B cell (primary cell): ENCODE measurements at regions not wholly inside any gene's neighbourhood (a gene's known extent, or its start where the extent isn't known, plus 50 kb on each side); places are given as distances from the start of the nearest gene placed in this dataset.
A peak's percentile ranks its signal among the peaks of the same experiment; 100 is the strongest.

Experiments
- ATAC-seq: fragments of 200-7000 bp; cut with Tn5 transposase; one replicate; pipeline ENCODE4 v1.10.0; 2021; ENCODE audit warnings: low read depth, mild to moderate bottlenecking, moderate number of reproducible peaks, moderate library complexity
- CTCF ChIA-PET: fragments of 350-600 bp; sonication (Branson Sonifier 250); formaldehyde crosslinking; loops from one replicate; lab custom pipeline; 2021; ENCODE audit warnings: antibody characterized with exemption, inconsistent platforms; lab: Charles Lee
- POLR2A ChIA-PET: fragments of 350-600 bp; sonication (Branson Sonifier 250); formaldehyde crosslinking; loops from one replicate; lab custom pipeline; 2021; ENCODE audit warnings: antibody characterized with exemption; lab: Charles Lee
- DNase-seq: peaks from one replicate; pipeline ENCODE4 v3.0.0; 2013
- H2AFZ ChIP-seq: 2 replicates; pipeline ENCODE4 v1.6.1; 2012; ENCODE audit warnings: mild to moderate bottlenecking, low read depth, low read length; ENCODE audit not compliant: insufficient read depth, poor library complexity, severe bottlenecking
- H3K27ac ChIP-seq, 2 donors: 1 replicate in 1 of 2; 2 replicates in 1 of 2; pipeline ENCODE4 v1.5.1; 2012 to 2013; ENCODE audit warnings: low read length in 2 of 2, mild to moderate bottlenecking in 2 of 2, moderate library complexity in 1 of 2
- H3K27me3 ChIP-seq, 4 experiments: fragments of 200-600 bp in 1 of 4; sonication (generic) in 1 of 4; replicated peaks in 1 of 4; 1 replicate in 2 of 4; 2 replicates in 2 of 4; pipeline versions ENCODE4 v1.6.1 to v1.7.0; 2013 to 2016; ENCODE audit warnings: low read length in 3 of 4, mild to moderate bottlenecking in 2 of 4, mixed read lengths in 1 of 4, moderate library complexity in 1 of 4; ENCODE audit not compliant: insufficient read depth in 4 of 4, control insufficient read depth in 3 of 4; ENCODE audit errors: control extremely low read depth in 1 of 4
- H3K36me3 ChIP-seq, 2 experiments: replicated peaks in 1 of 2; 1 replicate in 1 of 2; 2 replicates in 1 of 2; pipeline versions ENCODE4 v1.6.1 to v1.7.1; 2013; ENCODE audit warnings: low read length in 1 of 2; ENCODE audit not compliant: insufficient read depth in 2 of 2, control insufficient read depth in 1 of 2; ENCODE audit errors: control extremely low read depth in 1 of 2, extremely low read depth in 1 of 2
- H3K4me1 ChIP-seq, 2 donors: fragments of 200-600 bp in 1 of 2; sonication (generic) in 1 of 2; 1 replicate in 1 of 2; 2 replicates in 1 of 2; pipeline versions ENCODE4 v1.5.1 to v1.6.1; 2013 to 2017; ENCODE audit warnings: low read length in 2 of 2; ENCODE audit not compliant: control insufficient read depth in 2 of 2, insufficient read depth in 2 of 2
- H3K4me2 ChIP-seq: replicated peaks from 2 replicates; pipeline ENCODE3; 2012; ENCODE audit warnings: mild to moderate bottlenecking, low read depth, low read length; ENCODE audit not compliant: poor library complexity, severe bottlenecking
- H3K4me3 ChIP-seq, 5 experiments: fragments of 200-600 bp in 1 of 5; sonication (generic) in 1 of 5; 1 replicate in 3 of 5; 2 replicates in 2 of 5; pipeline versions ENCODE4 v1.5.1 to v1.7.0; 2011 to 2016; ENCODE audit warnings: low read length in 4 of 5, mild to moderate bottlenecking in 4 of 5, low read depth in 2 of 5, control low read depth in 1 of 5, moderate library complexity in 1 of 5; ENCODE audit not compliant: insufficient read depth in 1 of 5; ENCODE audit errors: control extremely low read depth in 1 of 5, extremely low read depth in 1 of 5
- H3K79me2 ChIP-seq: fragments of 200-600 bp; sonication (generic); one replicate; pipeline ENCODE4 v1.6.0; 2016; ENCODE audit warnings: low read length; ENCODE audit not compliant: control insufficient read depth, insufficient read depth
- H3K9ac ChIP-seq: fragments of 200-600 bp; sonication (generic); 2 replicates; pipeline ENCODE4 v1.6.1; 2017; ENCODE audit warnings: mild to moderate bottlenecking, low read length, moderate library complexity
- H3K9me3 ChIP-seq, 3 donors: one replicate each; pipeline versions ENCODE4 v1.6.1 to v1.7.1; 2013; ENCODE audit warnings: low read length in 2 of 3; ENCODE audit not compliant: control insufficient read depth in 2 of 3, insufficient read depth in 1 of 3; ENCODE audit errors: control extremely low read depth in 1 of 3
- H4K20me1 ChIP-seq: 2 replicates; pipeline ENCODE4 v1.6.0; 2012; ENCODE audit warnings: mild to moderate bottlenecking, low read length; ENCODE audit not compliant: insufficient read depth, control insufficient read depth, poor library complexity, severe bottlenecking
- H3K27ac Mint-ChIP-seq: one replicate; pipeline ENCODE4 v1.8.0; 2021; ENCODE audit warnings: mixed read lengths
- H3K27me3 Mint-ChIP-seq: one replicate; pipeline ENCODE4 v1.8.0; 2021; ENCODE audit warnings: mixed read lengths
- H3K4me1 Mint-ChIP-seq: one replicate; pipeline ENCODE4 v1.8.0; 2021; ENCODE audit warnings: mixed read lengths
- H3K4me3 Mint-ChIP-seq: one replicate; pipeline ENCODE4 v1.8.0; 2021; ENCODE audit warnings: mixed read lengths
- H3K9me3 Mint-ChIP-seq: one replicate; pipeline ENCODE4 v1.8.0; 2022; ENCODE audit warnings: mixed read lengths; ENCODE audit not compliant: insufficient read depth
- CTCF ChIP-seq: fragments of 200-600 bp; IDR thresholded peaks from one replicate; pipeline ENCODE4 v1.8.0; 2022; ENCODE audit warnings: antibody characterized with exemption, mild to moderate bottlenecking
- EZH2 ChIP-seq: IDR thresholded peaks from 2 replicates; pipeline ENCODE4 v1.6.1; 2012; ENCODE audit warnings: borderline replicate concordance, low read depth, mild to moderate bottlenecking, moderate library complexity, low read length; ENCODE audit not compliant: insufficient read depth, poor library complexity, severe bottlenecking
- WGBS: methylation state at CpG from one replicate; pipeline ENCODE4 v1.1.5; 2013; ENCODE audit warnings: missing lambda C conversion rate; ENCODE audit not compliant: insufficient coverage; 5-methylcytosine and 5-hydroxymethylcytosine counted together
- intact Hi-C: fragments of 100-400 bp; cut with micrococcal nuclease; formaldehyde crosslinking; loops from one replicate; pipeline ENCODE4 v1.10.0; 2022

- peaks cover 22 to 27% of the 10 kb centered on the region in 2 donors for H3K4me1 ChIP-seq
- H3K4me3 ChIP-seq, result no peak overlapping the region
- H3K79me2 ChIP-seq, result no peaks in the 10 kb centered on the region
- peak overlapping the region; percentile 25 for H3K9ac ChIP-seq
- no peaks in the 10 kb centered on the region for H3K27me3 Mint-ChIP-seq
- H3K27ac ChIP-seq, result peak overlapping the region in 1 of 2 donors; percentile 27
- H2AFZ ChIP-seq, result peak overlapping the region; percentile 5
- CTCF ChIA-PET, result interaction anchor here (0.8 to 1.5 kb wide), 6 partner anchors 14 to 461 kb away, joined by 3 to 5 read pairs (median 4); partner anchors contain the start of gene DUSP10
- H3K4me2 ChIP-seq, result peak overlapping the region; percentile 44
- 7% methylated on average over 2 of the region's 2 CpGs for WGBS
- H3K27ac Mint-ChIP-seq, result peak overlapping the region; percentile 76
- ATAC-seq (peak; percentile 95), DNase-seq (peak; percentile 85)
- peaks cover 38% of the 10 kb centered on the region for H3K4me1 Mint-ChIP-seq
- intact Hi-C loops, result loop anchor here (1.0 to 10.0 kb wide), 4 partner anchors 45 to 196 kb away; no protein-coding TSS in a partner anchor
- no peaks in the 10 kb centered on the region for H3K27me3 ChIP-seq
- no peak for TF ChIP-seq EZH2
- TF ChIP-seq CTCF, result peak; percentile 38
- peak overlapping the region; percentile 29 for H3K4me3 Mint-ChIP-seq
- no peaks in the 10 kb centered on the region for H4K20me1 ChIP-seq
- H3K9me3 ChIP-seq, result peaks cover 0 to 6% (median 0%) of the 10 kb centered on the region in 3 donors
- no peaks in the 10 kb centered on the region for H3K36me3 ChIP-seq
- peaks cover 2% of the 10 kb centered on the region for H3K9me3 Mint-ChIP-seq
- POLR2A ChIA-PET, result interaction anchor here (0.6 to 1.0 kb wide), 3 partner anchors 22 to 794 kb away, joined by 3 to 7 read pairs (median 3); no protein-coding TSS in a partner anchor
These were observed 197.7 kb upstream of the DUSP10 start for GRCh38 chr1:221939607-221940006.

GRCh38 chr1:221937155-221937953 is 195.5 kb upstream of the DUSP10 start:
- Histone ChIP-seq H3K36me3 (no peaks in the 10 kb centered on the region), H3K4me3 (no peak overlapping the region), H3K27ac (no peak overlapping the region), H3K27me3 (no peaks in the 10 kb centered on the region), H3K4me1 (peaks cover 22 to 27% of the 10 kb centered on the region in 2 donors), H3K9me3 (no peaks in the 10 kb centered on the region), H3K9ac (no peak overlapping the region), H3K4me2 (no peak overlapping the region), H2AFZ (no peak overlapping the region), H4K20me1 (no peaks in the 10 kb centered on the region), H3K79me2 (no peaks in the 10 kb centered on the region)
- TF ChIP-seq EZH2 (no peak), CTCF (no peak)
- ChIA-PET CTCF (no interaction called here), POLR2A (no interaction called here)
- WGBS, result 74% methylated on average over 4 of the region's 9 CpGs
- no peak for DNase-seq
- Mint-ChIP-seq H3K4me1 (peaks cover 38% of the 10 kb centered on the region), H3K9me3 (no peaks in the 10 kb centered on the region), H3K27ac (peak overlapping the region; percentile 6), H3K4me3 (no peak overlapping the region), H3K27me3 (no peaks in the 10 kb centered on the region)
- ATAC-seq, result no peak
- intact Hi-C loops, result loop anchor here (5.0 to 10.0 kb wide), 2 partner anchors 47 to 100 kb away; no protein-coding TSS in a partner anchor
